GM12878 (cell line): ENCODE measurements at regions not wholly inside any gene's neighbourhood (a gene's known extent, or its start where the extent isn't known, plus 50 kb on each side); places are given as distances from the start of the nearest gene placed in this dataset.

Experiments used
- ATAC-seq: fragments of 200-7000 bp; cut with Tn5 transposase; 3 replicates; pipeline ENCODE4 v1.9.1; 2020; ENCODE audit warnings: mild to moderate bottlenecking, moderate library complexity
- BruUV-seq: library from RNA; stranded (reverse); fragments of 400-500 nt; replicated peaks from 2 replicates; lab custom pipeline; 2021; lab: Mats Ljungman, UMichigan
- CTCF ChIA-PET: fragments of 300-600 bp; sonication (Branson Sonifier 250); formaldehyde crosslinking; extraction: SDS; loops from one replicate; lab custom pipeline; 2021; ENCODE audit warnings: inconsistent platforms; lab: Yijun Ruan, JAX
- POLR2A ChIA-PET: fragments of 350-600 bp; formaldehyde crosslinking; extraction: SDS; loops from one replicate; lab custom pipeline; 2021; ENCODE audit warnings: inconsistent platforms; lab: Charles Lee
- RAD21 ChIA-PET: fragments of 300-600 bp; sonication (Branson Sonifier 250); formaldehyde crosslinking; loops from one replicate; lab custom pipeline; 2023; ENCODE audit warnings: antibody characterized with exemption; ENCODE audit not compliant: unreplicated experiment; lab: Charles Lee
- SMC1A ChIA-PET: fragments of 300-600 bp; sonication (Branson Sonifier 250); formaldehyde crosslinking; loops from one replicate; lab custom pipeline; 2023; ENCODE audit not compliant: unreplicated experiment, uncharacterized antibody; lab: Charles Lee
- DNase-seq: peaks from one replicate; pipeline ENCODE4 v3.0.0-alpha.2; 2011; ENCODE audit warnings: low read depth, low spot score
- FAIRE-seq: peaks from 3 replicates; lab custom pipeline; 2011; peaks lifted over from hg19 to GRCh38; lab: Jason Lieb, UNC
- H2AFZ ChIP-seq: 2 replicates; pipeline ENCODE4 v1.6.0; 2011; ENCODE audit warnings: low read depth, low read length, control low read depth; ENCODE audit not compliant: control insufficient read depth
- H3K27ac ChIP-seq: 2 replicates; pipeline ENCODE4 v1.5.1; 2011; ENCODE audit warnings: control low read depth; ENCODE audit not compliant: control insufficient read depth, insufficient read depth
- H3K27me3 ChIP-seq, 2 experiments: replicated peaks in 1 of 2; 2 replicates each; pipeline versions ENCODE4 v1.6.0 to v1.6.1; 2011; ENCODE audit warnings: low read length in 1 of 2; ENCODE audit not compliant: control insufficient read depth in 2 of 2, insufficient read depth in 2 of 2
- H3K36me3 ChIP-seq, 2 experiments: 2 replicates each; pipeline ENCODE4 v1.5.1; 2011; ENCODE audit warnings: low read length in 1 of 2; ENCODE audit not compliant: control insufficient read depth in 2 of 2, insufficient read depth in 2 of 2
- H3K4me1 ChIP-seq: 2 replicates; pipeline ENCODE4 v1.6.1; 2011; ENCODE audit warnings: mild to moderate bottlenecking, low read length, moderate library complexity, mixed read lengths; ENCODE audit not compliant: control insufficient read depth, insufficient read depth
- H3K4me2 ChIP-seq: 2 replicates; pipeline ENCODE4 v1.6.0; 2011; ENCODE audit warnings: control low read depth; ENCODE audit not compliant: control insufficient read depth, insufficient read depth
- H3K4me3 ChIP-seq: fragments of 200-600 bp; sonication (generic); 2 replicates; pipeline ENCODE4 v1.5.1; 2016
- H3K79me2 ChIP-seq: 2 replicates; pipeline ENCODE4 v1.6.0; 2011; ENCODE audit warnings: low read length; ENCODE audit not compliant: control insufficient read depth, insufficient read depth
- H3K9ac ChIP-seq: 2 replicates; pipeline ENCODE4 v1.8.0; 2011; ENCODE audit warnings: low read length, control low read depth, mixed read lengths; ENCODE audit not compliant: control insufficient read depth, insufficient read depth
- H3K9me3 ChIP-seq: replicated peaks from 3 replicates; pipeline ENCODE4 v1.5.1; 2011; ENCODE audit warnings: mild to moderate bottlenecking, low read length; ENCODE audit not compliant: control insufficient read depth, insufficient read depth
- H4K20me1 ChIP-seq: 2 replicates; pipeline ENCODE4 v1.6.0; 2011; ENCODE audit not compliant: control insufficient read depth, insufficient read depth
- CBX5 ChIP-seq: sonication (generic); IDR thresholded peaks from 2 replicates; pipeline ENCODE4 v1.6.1; 2016; ENCODE audit warnings: low read depth, moderate library complexity, mild to moderate bottlenecking, inconsistent platforms
- E4F1 ChIP-seq: fragments of 450-650 bp; IDR thresholded peaks from 2 replicates; pipeline ENCODE4 v1.6.1; 2018; ENCODE audit warnings: borderline replicate concordance, mild to moderate bottlenecking; ENCODE audit not compliant: partially characterized antibody
- ETV6 ChIP-seq, 2 experiments: fragments of 450-650 bp in 1 of 2; IDR thresholded peaks in 1 of 2; conservative IDR thresholded peaks in 1 of 2; 2 replicates each; pipeline ENCODE4 v1.6.1; 2014; ENCODE audit warnings: antibody characterized with exemption in 1 of 2, borderline replicate concordance in 1 of 2, low read depth in 1 of 2, mild to moderate bottlenecking in 1 of 2, moderate library complexity in 1 of 2
- EZH2 ChIP-seq: IDR thresholded peaks from 2 replicates; pipeline ENCODE4 v1.6.1; 2012; ENCODE audit warnings: low read depth, mild to moderate bottlenecking, control low read depth, inconsistent platforms, low read length, borderline replicate concordance; ENCODE audit not compliant: control insufficient read depth
- NBN ChIP-seq: fragments of 450-650 bp; IDR thresholded peaks from 2 replicates; pipeline ENCODE4 v1.6.1; 2016
- NKRF ChIP-seq: fragments of 450-650 bp; conservative IDR thresholded peaks from 2 replicates; pipeline ENCODE4 v1.6.1; 2017; ENCODE audit warnings: mild to moderate bottlenecking, moderate library complexity
- PAX5 ChIP-seq: IDR thresholded peaks from 2 replicates; pipeline ENCODE4 v1.6.1; 2011; ENCODE audit warnings: low read depth, low read length, borderline replicate concordance
- POU2F2 ChIP-seq: IDR thresholded peaks from 3 replicates; pipeline ENCODE4 v1.6.1; 2011; ENCODE audit warnings: low read depth, mild to moderate bottlenecking, low read length, borderline replicate concordance
- RB1 ChIP-seq: fragments of 450-650 bp; formaldehyde crosslinking; IDR thresholded peaks from 2 replicates; pipeline ENCODE4 v1.6.1; 2017; ENCODE audit warnings: mild to moderate bottlenecking, borderline replicate concordance
- SMC3 ChIP-seq: IDR thresholded peaks from 2 replicates; pipeline ENCODE4 v1.6.1; 2011; ENCODE audit warnings: low read length, improper control_type of control experiment, borderline replicate concordance
- ZNF592 ChIP-seq: fragments of 450-650 bp; IDR thresholded peaks from 2 replicates; pipeline ENCODE4 v1.6.1; 2017; ENCODE audit warnings: mild to moderate bottlenecking, moderate library complexity
- WGBS: methylation state at CpG from one replicate; pipeline ENCODE4 v1.1.6; 2016; ENCODE audit warnings: low lambda C conversion rate; ENCODE audit not compliant: insufficient replicate concordance, insufficient coverage; ENCODE audit errors: missing lambda C conversion rate; 5-methylcytosine and 5-hydroxymethylcytosine counted together
- in situ Hi-C: fragments of 300-500 bp; cut with MboI; formaldehyde crosslinking; loops from 9 replicates; pipeline ENCODE4 v1.14.3; 2018; ENCODE audit warnings: mixed read lengths
- intact Hi-C: fragments of 100-400 bp; cut with micrococcal nuclease; formaldehyde crosslinking; loops from one replicate; pipeline ENCODE4 v1.14.2; 2022; ENCODE audit not compliant: unreplicated experiment
- TF ChIP-seq, protein P1 (sequence below): fragments of 450-650 bp; IDR thresholded peaks from 2 replicates; pipeline ENCODE4 v1.6.1; 2017; ENCODE audit warnings: mild to moderate bottlenecking

DNA sequence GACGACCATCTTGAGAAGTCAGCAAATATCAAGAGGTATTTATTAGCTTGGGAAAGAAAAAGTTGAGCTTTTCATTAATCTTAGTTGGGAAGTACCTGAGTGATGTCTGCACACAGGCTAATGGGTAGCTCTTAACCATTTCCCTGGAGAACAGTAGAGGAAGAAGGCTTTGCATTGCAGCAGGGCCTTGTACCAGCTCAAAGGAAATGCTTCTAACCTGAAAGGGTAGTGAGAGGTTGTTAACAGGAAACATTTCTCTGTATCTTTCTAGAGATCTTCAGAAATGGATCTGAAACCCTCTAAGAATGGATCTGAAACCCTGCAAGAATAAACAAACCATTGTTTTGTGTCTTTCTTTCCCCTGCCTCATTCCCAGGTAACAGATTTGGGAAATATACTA is 393.3 kb downstream of the PLK2 start:
- ATAC-seq, result no peak
- 14% methylated on average over 1 of the region's 1 CpG for WGBS

More for the DNA sequence above, 393.3 kb downstream of the PLK2 start:
- intact Hi-C loops, result no loop called here
- no peak overlapping the region for H3K27ac ChIP-seq
- TF ChIP-seq NKRF (no peak), EZH2 (no peak), CBX5 (no peak), ZNF592 (no peak), E4F1 (no peak), ETV6 (conservative IDR thresholded peaks at IDR 0.05 in 1 of 2, IDR thresholded peaks at IDR 0.05 in 1 of 2; ENCODE audit: borderline replicate concordance in 1 of 2, low read depth in 1 of 2) (no peak), SMC3 (no peak), PAX5 (no peak), POU2F2 (no peak), RB1 (no peak), NBN (no peak)
- TF ChIP-seq, protein P1, sequence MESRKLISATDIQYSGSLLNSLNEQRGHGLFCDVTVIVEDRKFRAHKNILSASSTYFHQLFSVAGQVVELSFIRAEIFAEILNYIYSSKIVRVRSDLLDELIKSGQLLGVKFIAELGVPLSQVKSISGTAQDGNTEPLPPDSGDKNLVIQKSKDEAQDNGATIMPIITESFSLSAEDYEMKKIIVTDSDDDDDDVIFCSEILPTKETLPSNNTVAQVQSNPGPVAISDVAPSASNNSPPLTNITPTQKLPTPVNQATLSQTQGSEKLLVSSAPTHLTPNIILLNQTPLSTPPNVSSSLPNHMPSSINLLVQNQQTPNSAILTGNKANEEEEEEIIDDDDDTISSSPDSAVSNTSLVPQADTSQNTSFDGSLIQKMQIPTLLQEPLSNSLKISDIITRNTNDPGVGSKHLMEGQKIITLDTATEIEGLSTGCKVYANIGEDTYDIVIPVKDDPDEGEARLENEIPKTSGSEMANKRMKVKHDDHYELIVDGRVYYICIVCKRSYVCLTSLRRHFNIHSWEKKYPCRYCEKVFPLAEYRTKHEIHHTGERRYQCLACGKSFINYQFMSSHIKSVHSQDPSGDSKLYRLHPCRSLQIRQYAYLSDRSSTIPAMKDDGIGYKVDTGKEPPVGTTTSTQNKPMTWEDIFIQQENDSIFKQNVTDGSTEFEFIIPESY, result no peak
- TF ChIP-seq, all 136 proteins: peak for 0
- Histone ChIP-seq H3K4me1 (no peaks in the 10 kb centered on the region), H3K4me3 (no peak overlapping the region), H2AFZ (no peak overlapping the region), H3K79me2 (no peaks in the 10 kb centered on the region), H3K36me3 (no peaks in the 10 kb centered on the region), H4K20me1 (no peaks in the 10 kb centered on the region), H3K9me3 (no peaks in the 10 kb centered on the region; the same call in 2 of the 3 replicates), H3K27me3 (no peaks in the 10 kb centered on the region), H3K9ac (no peak overlapping the region), H3K4me2 (no peak overlapping the region)
- no TSS peak for BruUV-seq
- ChIA-PET POLR2A (no interaction called here), RAD21 (no interaction called here), CTCF (interaction anchor here (0.6 kb wide), 1 partner anchor 395 kb away, joined by 3 read pairs; no protein-coding TSS in a partner anchor), SMC1A (interaction anchor here (1.4 kb wide), 1 partner anchor 23 kb away, joined by 4 read pairs; no protein-coding TSS in a partner anchor)
- FAIRE-seq (no peak), DNase-seq (no peak)
- in situ Hi-C loops, result no loop called here
